PC-9 (cell line): ENCODE measurements at regions not wholly inside any gene's neighbourhood (a gene's known extent, or its start where the extent isn't known, plus 50 kb on each side); places are given as distances from the start of the nearest gene placed in this dataset.

Experiments
- BruUV-seq: library from RNA; stranded (reverse); fragments of 400-500 nt; replicated peaks from 2 replicates; lab custom pipeline; 2021; lab: Mats Ljungman, UMichigan
- CTCF ChIA-PET: fragments of 300-600 bp; sonication (Branson Sonifier 250); formaldehyde crosslinking; loops from one replicate; lab custom pipeline; 2022; ENCODE audit warnings: antibody characterized with exemption; lab: Charles Lee
- POLR2A ChIA-PET: fragments of 300-600 bp; sonication (Branson Sonifier 250); formaldehyde crosslinking; loops from one replicate; lab custom pipeline; 2022; ENCODE audit warnings: antibody characterized with exemption; ENCODE audit not compliant: unreplicated experiment; lab: Charles Lee
- DNase-seq, 2 experiments: peaks; one replicate each; pipeline versions ENCODE4 v3.0.0 to v3.0.0-alpha.2; 2015 to 2022; ENCODE audit warnings: mixed read lengths in 1 of 2
- H2AFZ ChIP-seq: fragments of 200-600 bp; sonication (generic); 2 replicates; pipeline ENCODE4 v1.8.1; 2017; ENCODE audit warnings: antibody characterized with exemption
- H3F3A ChIP-seq: fragments of 200-600 bp; sonication (generic); 2 replicates; pipeline ENCODE4 v1.8.1; 2017; ENCODE audit warnings: antibody characterized with exemption, mild to moderate bottlenecking, low read depth; ENCODE audit not compliant: insufficient read depth
- H3K27ac ChIP-seq: fragments of 200-600 bp; sonication (generic); 2 replicates; pipeline ENCODE4 v1.6.1; 2016; ENCODE audit warnings: mixed run types
- H3K27me3 ChIP-seq: fragments of 200-600 bp; sonication (generic); 2 replicates; pipeline ENCODE4 v1.6.1; 2016; ENCODE audit warnings: low read depth, mixed run types; ENCODE audit not compliant: insufficient read depth
- H3K36me3 ChIP-seq: fragments of 200-600 bp; sonication (generic); 2 replicates; pipeline ENCODE4 v1.6.1; 2016; ENCODE audit warnings: low read depth, mixed run types
- H3K4me1 ChIP-seq: fragments of 200-600 bp; sonication (generic); replicated peaks from 2 replicates; pipeline ENCODE4 v1.6.1; 2016; ENCODE audit warnings: mixed run types; ENCODE audit not compliant: insufficient read depth
- H3K4me2 ChIP-seq: fragments of 200-600 bp; sonication (generic); 2 replicates; pipeline ENCODE4 v1.6.1; 2017; ENCODE audit warnings: mixed run types
- H3K4me3 ChIP-seq: fragments of 200-600 bp; sonication (generic); 2 replicates; pipeline ENCODE4 v1.6.1; 2016; ENCODE audit warnings: mixed run types
- H3K79me2 ChIP-seq: fragments of 200-600 bp; sonication (generic); 2 replicates; pipeline ENCODE4 v1.6.1; 2017; ENCODE audit warnings: low read depth, mixed run types
- H3K9me2 ChIP-seq: fragments of 200-600 bp; sonication (generic); 2 replicates; pipeline ENCODE4 v1.8.1; 2017; ENCODE audit warnings: mild to moderate bottlenecking; ENCODE audit not compliant: insufficient read depth
- H3K9me3 ChIP-seq: fragments of 200-600 bp; sonication (generic); 2 replicates; pipeline ENCODE4 v1.8.1; 2016; ENCODE audit warnings: low read depth; ENCODE audit not compliant: insufficient read depth
- H4K20me1 ChIP-seq: fragments of 200-600 bp; sonication (generic); 2 replicates; pipeline ENCODE4 v1.8.1; 2017; ENCODE audit not compliant: insufficient read depth
- EZH2 ChIP-seq: fragments of 200-600 bp; sonication (generic); IDR thresholded peaks from 2 replicates; pipeline ENCODE4 v1.8.0; 2017; ENCODE audit warnings: antibody characterized with exemption, low read depth
- intact Hi-C: fragments of 100-400 bp; cut with micrococcal nuclease; formaldehyde crosslinking; loops from one replicate; pipeline ENCODE4 v1.10.0; 2022; ENCODE audit not compliant: unreplicated experiment
- TF ChIP-seq, protein P1 (sequence below): fragments of 200-600 bp; sonication (generic); conservative IDR thresholded peaks from 2 replicates; pipeline ENCODE4 v1.6.1; 2017; ENCODE audit warnings: mixed run types, antibody characterized with exemption, mild to moderate bottlenecking, moderate library complexity

DNA sequence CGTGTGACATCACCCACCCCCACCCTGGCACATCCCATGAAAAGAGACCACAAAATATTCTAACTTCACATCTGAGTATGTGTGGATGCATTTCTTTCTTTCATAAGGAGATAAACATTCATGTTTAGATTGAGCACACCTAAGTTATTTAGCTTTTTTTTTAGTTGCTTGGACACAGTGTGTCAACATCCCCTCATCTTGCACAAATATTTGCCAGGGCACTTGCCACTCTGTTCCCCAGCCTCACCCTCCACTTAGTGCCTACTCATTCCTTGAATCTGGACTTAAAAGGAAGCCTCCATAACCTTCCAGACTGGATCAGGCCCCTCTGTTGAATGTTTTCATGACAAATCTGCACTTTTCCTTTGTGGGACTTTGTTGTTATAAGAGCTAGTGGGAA is 338.9 kb upstream of the IGFBP3 start:
- Histone ChIP-seq H3K36me3 (no peaks in the 10 kb centered on the region), H3K4me3 (no peak overlapping the region), H3K9me2 (no peaks in the 10 kb centered on the region), H3K79me2 (no peaks in the 10 kb centered on the region), H3K4me1 (peaks cover 14% of the 10 kb centered on the region), H3K4me2 (no peak overlapping the region), H2AFZ (no peak overlapping the region), H3K27me3 (no peaks in the 10 kb centered on the region), H3K27ac (no peak overlapping the region), H4K20me1 (no peaks in the 10 kb centered on the region), H3F3A (peaks cover 5% of the 10 kb centered on the region; the same call in 1 of the 2 replicates), H3K9me3 (peaks cover 21% of the 10 kb centered on the region)
- no peak for TF ChIP-seq EZH2
- TF ChIP-seq, protein P1, sequence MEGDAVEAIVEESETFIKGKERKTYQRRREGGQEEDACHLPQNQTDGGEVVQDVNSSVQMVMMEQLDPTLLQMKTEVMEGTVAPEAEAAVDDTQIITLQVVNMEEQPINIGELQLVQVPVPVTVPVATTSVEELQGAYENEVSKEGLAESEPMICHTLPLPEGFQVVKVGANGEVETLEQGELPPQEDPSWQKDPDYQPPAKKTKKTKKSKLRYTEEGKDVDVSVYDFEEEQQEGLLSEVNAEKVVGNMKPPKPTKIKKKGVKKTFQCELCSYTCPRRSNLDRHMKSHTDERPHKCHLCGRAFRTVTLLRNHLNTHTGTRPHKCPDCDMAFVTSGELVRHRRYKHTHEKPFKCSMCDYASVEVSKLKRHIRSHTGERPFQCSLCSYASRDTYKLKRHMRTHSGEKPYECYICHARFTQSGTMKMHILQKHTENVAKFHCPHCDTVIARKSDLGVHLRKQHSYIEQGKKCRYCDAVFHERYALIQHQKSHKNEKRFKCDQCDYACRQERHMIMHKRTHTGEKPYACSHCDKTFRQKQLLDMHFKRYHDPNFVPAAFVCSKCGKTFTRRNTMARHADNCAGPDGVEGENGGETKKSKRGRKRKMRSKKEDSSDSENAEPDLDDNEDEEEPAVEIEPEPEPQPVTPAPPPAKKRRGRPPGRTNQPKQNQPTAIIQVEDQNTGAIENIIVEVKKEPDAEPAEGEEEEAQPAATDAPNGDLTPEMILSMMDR: no peak
- POLR2A ChIA-PET: interaction anchor here (0.6 kb wide), 1 partner anchor 32 kb away, joined by 4 read pairs; no protein-coding TSS in a partner anchor
- intact Hi-C loops: loop anchor here (2.0 kb wide), 2 partner anchors 21 to 187 kb away; no protein-coding TSS in a partner anchor
- DNase-seq: no peak
- CTCF ChIA-PET: interaction anchor here (0.6 kb wide), 1 partner anchor 12 kb away, joined by 7 read pairs; no protein-coding TSS in a partner anchor
- no TSS peak for BruUV-seq

DNA sequence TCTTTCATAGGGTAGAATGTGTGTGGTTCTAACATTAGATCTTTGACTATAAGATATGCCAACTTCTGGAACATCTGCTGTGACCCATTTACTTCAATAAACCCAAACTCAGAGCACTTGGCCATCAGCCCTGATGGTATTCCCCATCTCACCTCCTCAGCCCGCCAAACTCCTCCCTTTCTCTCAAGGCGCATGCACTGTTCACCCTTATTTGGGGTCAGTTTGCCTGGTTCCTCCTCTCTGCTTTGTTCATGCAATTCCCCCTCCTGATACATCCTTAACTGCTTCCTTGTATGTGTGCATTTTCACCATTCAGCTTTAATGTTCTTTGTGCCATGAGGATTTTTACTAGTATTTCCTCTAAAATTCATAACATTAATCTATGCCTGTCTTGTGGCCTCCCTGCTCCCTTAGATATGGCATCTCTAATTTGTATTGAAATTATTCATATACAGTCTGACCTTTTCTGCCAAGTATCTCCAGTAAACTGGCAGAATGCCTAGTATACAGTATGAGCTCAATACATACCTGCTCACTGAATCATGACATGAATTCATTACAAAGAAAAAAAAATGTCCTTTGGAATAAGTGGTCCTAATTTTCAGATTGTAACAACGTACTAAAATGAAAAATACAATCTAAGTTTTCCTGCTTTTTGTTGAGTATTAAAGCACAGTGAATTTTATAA is 336.8 kb upstream of the IGFBP3 start:
- no peak overlapping the region for H2AFZ ChIP-seq
- H4K20me1 ChIP-seq: no peaks in the 10 kb centered on the region
- H3F3A ChIP-seq: peaks cover 5% of the 10 kb centered on the region; the same call in 1 of the 2 replicates
- ChIA-PET CTCF (interaction anchor here (1.2 kb wide), 1 partner anchor 15 kb away, joined by 3 read pairs; no protein-coding TSS in a partner anchor), POLR2A (interaction anchor here (0.6 to 1.0 kb wide), 5 partner anchors 53 to 227 kb away, joined by 3 to 7 read pairs (median 4); no protein-coding TSS in a partner anchor)
- H3K36me3 ChIP-seq: no peaks in the 10 kb centered on the region
- no peaks in the 10 kb centered on the region for H3K27me3 ChIP-seq
- no peaks in the 10 kb centered on the region for H3K79me2 ChIP-seq
- intact Hi-C loops: loop anchor here (1.0 to 2.0 kb wide), 3 partner anchors 23 to 185 kb away; no protein-coding TSS in a partner anchor
- H3K27ac ChIP-seq: peak overlapping the region; percentile 12; the same call in 1 of the 2 replicates
- peaks cover 23% of the 10 kb centered on the region for H3K4me1 ChIP-seq
- BruUV-seq: no TSS peak
- peaks cover 26% of the 10 kb centered on the region for H3K9me3 ChIP-seq
- no peak overlapping the region for H3K4me3 ChIP-seq
- H3K4me2 ChIP-seq: peak overlapping the region; percentile 6; the same call in 1 of the 2 replicates
- peak; percentile 41 to 87 for DNase-seq
- no peaks in the 10 kb centered on the region for H3K9me2 ChIP-seq
- no peak for TF ChIP-seq EZH2
- TF ChIP-seq, protein P1: no peak

DNA sequence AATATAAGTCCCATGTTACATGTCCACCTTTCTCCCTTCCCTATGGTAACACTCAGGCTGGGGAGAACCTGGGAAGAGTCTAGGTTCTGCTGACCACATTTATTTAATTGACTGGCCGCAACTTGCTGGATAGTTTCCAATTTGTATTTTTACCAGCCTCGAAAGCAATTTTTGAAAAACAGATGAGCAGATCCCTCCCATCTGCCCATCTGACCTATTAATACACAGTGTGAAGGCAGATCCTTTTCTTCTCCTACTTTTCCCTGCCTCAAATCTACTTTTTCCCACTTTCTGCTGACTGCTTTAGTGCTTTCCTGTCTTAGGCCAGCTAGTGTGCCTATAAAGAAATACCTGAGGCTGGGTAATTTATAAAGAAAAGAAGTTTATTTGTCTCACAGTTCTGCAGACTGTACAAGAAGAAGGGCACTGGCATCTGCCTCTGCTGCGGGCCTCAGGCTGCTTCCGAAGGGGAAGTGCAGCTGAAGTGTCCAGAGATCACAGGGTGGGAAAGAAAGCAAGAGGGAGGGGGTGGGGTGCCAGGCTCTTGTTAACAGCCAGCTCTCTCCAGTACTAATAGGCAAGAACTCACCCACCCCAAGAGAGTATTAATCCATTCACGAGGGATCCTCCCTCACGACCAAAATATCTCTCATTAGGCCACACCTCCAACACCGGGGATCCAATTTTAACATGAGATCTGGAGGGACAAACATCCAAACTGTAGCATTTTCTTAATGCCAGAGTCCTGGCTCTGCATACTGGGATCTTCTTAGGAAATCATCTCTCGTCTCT is 336.0 kb upstream of the IGFBP3 start:
- no peak overlapping the region for H3K4me3 ChIP-seq
- ChIA-PET POLR2A (interaction anchor here (0.6 kb wide), 1 partner anchor 333 kb away, joined by 3 read pairs; no protein-coding TSS in a partner anchor), CTCF (interaction anchor here (1.2 kb wide), 1 partner anchor 15 kb away, joined by 3 read pairs; no protein-coding TSS in a partner anchor)
- no TSS peak for BruUV-seq
- TF ChIP-seq, protein P1: no peak
- no peak for TF ChIP-seq EZH2
- peaks cover 26% of the 10 kb centered on the region for H3K9me3 ChIP-seq
- H3K27ac ChIP-seq: no peak overlapping the region
- H3K79me2 ChIP-seq: no peaks in the 10 kb centered on the region
- H3K27me3 ChIP-seq: no peaks in the 10 kb centered on the region
- H4K20me1 ChIP-seq: no peaks in the 10 kb centered on the region
- intact Hi-C loops: no loop called here
- no peak overlapping the region for H2AFZ ChIP-seq
- peak in 1 of 2 experiments; percentile 24 for DNase-seq
- H3K36me3 ChIP-seq: no peaks in the 10 kb centered on the region
- no peaks in the 10 kb centered on the region for H3K9me2 ChIP-seq
- H3F3A ChIP-seq: peaks cover 8% of the 10 kb centered on the region; the same call in 1 of the 2 replicates
- peaks cover 26% of the 10 kb centered on the region for H3K4me1 ChIP-seq
- peak overlapping the region; percentile 6; the same call in 1 of the 2 replicates for H3K4me2 ChIP-seq
